Caco-2 (cell line): ENCODE measurements at regions not wholly inside any gene's neighbourhood (a gene's known extent, or its start where the extent isn't known, plus 50 kb on each side); places are given as distances from the start of the nearest gene placed in this dataset.
"Not testable (repeated sequence)": the region's sequence is repeated elsewhere in the genome, so short reads cannot be mapped to it uniquely, and the experiment has no call there.

Source experiments
- BruUV-seq: library from RNA; stranded (reverse); fragments of 400-500 nt; replicated peaks from 2 replicates; lab custom pipeline; 2021; lab: Mats Ljungman, UMichigan
- CTCF ChIA-PET: fragments of 300-600 bp; sonication (Branson Sonifier 250); formaldehyde crosslinking; loops from one replicate; lab custom pipeline; 2022; ENCODE audit warnings: antibody characterized with exemption; lab: Charles Lee
- POLR2A ChIA-PET: fragments of 300-600 bp; sonication (Branson Sonifier 250); formaldehyde crosslinking; loops from one replicate; lab custom pipeline; 2022; ENCODE audit warnings: antibody characterized with exemption; lab: Charles Lee
- DNase-seq, 2 experiments: peaks; one replicate each; pipeline versions ENCODE4 v3.0.0 to v3.0.0-alpha.2; 2020 to 2022
- H3K27me3 ChIP-seq: replicated peaks from 2 replicates; pipeline ENCODE4 v1.6.0; 2011; ENCODE audit warnings: low read length; ENCODE audit not compliant: control insufficient read depth, insufficient read depth
- H3K36me3 ChIP-seq: 2 replicates; pipeline ENCODE4 v1.5.1; 2011; ENCODE audit warnings: low read length; ENCODE audit not compliant: control insufficient read depth, insufficient read depth
- H3K4me1 ChIP-seq: fragments of 250-450 bp; sonication (Bioruptor Pico); 2 replicates; pipeline ENCODE4 v1.5.1; 2020; ENCODE audit warnings: mild to moderate bottlenecking
- H3K4me3 ChIP-seq: 2 replicates; pipeline ENCODE4 v1.5.1; 2011; ENCODE audit warnings: low read depth, mild to moderate bottlenecking, control low read depth, low read length
- H3K9me3 ChIP-seq: fragments of 250-450 bp; sonication (Bioruptor Pico); 2 replicates; pipeline ENCODE4 v1.5.1; 2020; ENCODE audit warnings: mild to moderate bottlenecking, moderate library complexity
- H3K27ac Mint-ChIP-seq: one replicate; pipeline ENCODE4 v1.8.0; 2022; ENCODE audit warnings: mixed read lengths; ENCODE audit not compliant: unreplicated experiment
- H3K27me3 Mint-ChIP-seq: one replicate; pipeline ENCODE4 v1.8.0; 2022; ENCODE audit warnings: mixed read lengths; ENCODE audit not compliant: insufficient read depth, unreplicated experiment
- H3K36me3 Mint-ChIP-seq: one replicate; pipeline ENCODE4 v1.8.0; 2022; ENCODE audit warnings: mild to moderate bottlenecking, mixed read lengths; ENCODE audit not compliant: insufficient read depth, unreplicated experiment
- H3K4me1 Mint-ChIP-seq: one replicate; pipeline ENCODE4 v1.8.0; 2022; ENCODE audit warnings: low read depth, mixed read lengths; ENCODE audit not compliant: unreplicated experiment
- H3K4me3 Mint-ChIP-seq: one replicate; pipeline ENCODE4 v1.8.0; 2022; ENCODE audit warnings: mild to moderate bottlenecking, moderate library complexity, mixed read lengths; ENCODE audit not compliant: unreplicated experiment
- H3K9me3 Mint-ChIP-seq: one replicate; pipeline ENCODE4 v1.8.0; 2022; ENCODE audit warnings: mixed read lengths; ENCODE audit not compliant: unreplicated experiment
- intact Hi-C: fragments of 100-400 bp; cut with micrococcal nuclease; formaldehyde crosslinking; loops from one replicate; pipeline ENCODE4 v1.10.0; 2022; ENCODE audit not compliant: unreplicated experiment
- TF ChIP-seq, protein P1 (sequence below), 2 experiments: fragments of 200-600 bp in 1 of 2; IDR thresholded peaks; 1 replicate in 1 of 2; 2 replicates in 1 of 2; pipeline versions ENCODE4 v1.5.1 to v1.8.0; 2011 to 2022; ENCODE audit warnings: antibody characterized with exemption in 1 of 2, control low read depth in 1 of 2, inconsistent platforms in 1 of 2, low read depth in 1 of 2, low read length in 1 of 2, mild to moderate bottlenecking in 1 of 2, moderate library complexity in 1 of 2; ENCODE audit not compliant: insufficient read depth in 1 of 2, severe bottlenecking in 1 of 2, unreplicated experiment in 1 of 2

GRCh38 chrX:27241981-27242380, 221.2 kb downstream of the PPP4R3C start:
- intact Hi-C loops, result no loop called here
- BruUV-seq, result no TSS peak
- no peaks in the 10 kb centered on the region for H3K4me1 ChIP-seq
- TF ChIP-seq, protein P1, sequence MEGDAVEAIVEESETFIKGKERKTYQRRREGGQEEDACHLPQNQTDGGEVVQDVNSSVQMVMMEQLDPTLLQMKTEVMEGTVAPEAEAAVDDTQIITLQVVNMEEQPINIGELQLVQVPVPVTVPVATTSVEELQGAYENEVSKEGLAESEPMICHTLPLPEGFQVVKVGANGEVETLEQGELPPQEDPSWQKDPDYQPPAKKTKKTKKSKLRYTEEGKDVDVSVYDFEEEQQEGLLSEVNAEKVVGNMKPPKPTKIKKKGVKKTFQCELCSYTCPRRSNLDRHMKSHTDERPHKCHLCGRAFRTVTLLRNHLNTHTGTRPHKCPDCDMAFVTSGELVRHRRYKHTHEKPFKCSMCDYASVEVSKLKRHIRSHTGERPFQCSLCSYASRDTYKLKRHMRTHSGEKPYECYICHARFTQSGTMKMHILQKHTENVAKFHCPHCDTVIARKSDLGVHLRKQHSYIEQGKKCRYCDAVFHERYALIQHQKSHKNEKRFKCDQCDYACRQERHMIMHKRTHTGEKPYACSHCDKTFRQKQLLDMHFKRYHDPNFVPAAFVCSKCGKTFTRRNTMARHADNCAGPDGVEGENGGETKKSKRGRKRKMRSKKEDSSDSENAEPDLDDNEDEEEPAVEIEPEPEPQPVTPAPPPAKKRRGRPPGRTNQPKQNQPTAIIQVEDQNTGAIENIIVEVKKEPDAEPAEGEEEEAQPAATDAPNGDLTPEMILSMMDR (IDR thresholded peaks at IDR 0.05; ENCODE audit: insufficient read depth in 1 of 2, low read depth in 1 of 2, low read length in 1 of 2, severe bottlenecking in 1 of 2, unreplicated experiment in 1 of 2), result no peak
- Mint-ChIP-seq H3K4me3 (no peak overlapping the region), H3K9me3 (no peaks in the 10 kb centered on the region), H3K36me3 (no peaks in the 10 kb centered on the region), H3K27ac (no peak overlapping the region), H3K27me3 (no peaks in the 10 kb centered on the region), H3K4me1 (no peaks in the 10 kb centered on the region)
- H3K36me3 ChIP-seq, result no peaks in the 10 kb centered on the region
- DNase-seq, result no peak
- H3K4me3 ChIP-seq, result no peak overlapping the region
- ChIA-PET CTCF (no interaction called here), POLR2A (no interaction called here)
- H3K9me3 ChIP-seq, result no peaks in the 10 kb centered on the region
- no peaks in the 10 kb centered on the region for H3K27me3 ChIP-seq

DNA sequence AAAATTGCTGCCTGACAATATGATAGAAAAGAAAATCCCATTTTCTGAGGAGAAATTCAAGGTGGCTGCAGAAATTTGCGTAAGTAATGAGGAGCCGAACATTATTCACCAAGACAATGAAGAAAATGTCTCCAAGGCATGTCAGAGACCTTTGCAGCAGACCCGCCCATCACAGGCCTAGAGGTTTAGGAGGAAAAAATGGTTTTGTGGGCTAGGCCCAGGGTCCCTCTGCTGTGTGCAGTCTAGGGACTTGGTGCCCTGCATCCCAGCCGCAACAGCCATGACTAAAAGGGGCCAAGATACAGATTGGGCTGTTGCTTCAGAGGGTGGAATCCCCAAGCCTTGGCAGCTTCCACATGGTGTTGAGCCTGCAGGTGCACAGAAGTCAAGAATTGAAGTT, 223.1 kb downstream of the PPP4R3C start:
- H3K4me1 ChIP-seq, POLR2A ChIA-PET, H3K27me3 Mint-ChIP-seq, BruUV-seq, intact Hi-C loops, H3K9me3 Mint-ChIP-seq, H3K4me3 ChIP-seq, H3K27ac Mint-ChIP-seq, DNase-seq, H3K4me1 Mint-ChIP-seq, H3K9me3 ChIP-seq, H3K27me3 ChIP-seq, H3K36me3 Mint-ChIP-seq, CTCF ChIA-PET, H3K36me3 ChIP-seq, H3K4me3 Mint-ChIP-seq: not testable (repeated sequence)

DNA sequence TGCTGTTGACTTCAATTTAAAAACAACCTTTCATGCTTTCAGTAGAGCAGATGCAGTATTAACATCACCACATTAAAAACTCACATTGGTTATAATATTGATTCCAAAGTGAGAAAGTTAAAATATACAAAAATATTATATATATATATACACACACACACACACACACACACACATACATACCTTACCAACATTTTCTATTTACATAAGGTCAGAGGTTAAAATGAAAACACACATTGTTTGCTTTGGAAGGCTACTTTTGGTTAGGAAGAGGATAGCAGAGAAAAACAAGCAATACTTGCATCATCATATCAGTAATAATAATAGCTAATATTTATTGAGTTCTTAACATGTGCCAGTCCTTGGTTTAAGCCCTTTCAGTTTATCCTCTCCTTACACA, 226.5 kb downstream of the PPP4R3C start:
- intact Hi-C loops, result no loop called here
- no peak overlapping the region for H3K27ac Mint-ChIP-seq
- no peaks in the 10 kb centered on the region for H3K27me3 Mint-ChIP-seq
- POLR2A ChIA-PET, result no interaction called here
- no peaks in the 10 kb centered on the region for H3K36me3 ChIP-seq
- DNase-seq, result no peak
- H3K36me3 Mint-ChIP-seq, result no peaks in the 10 kb centered on the region
- no TSS peak for BruUV-seq
- no peaks in the 10 kb centered on the region for H3K4me1 Mint-ChIP-seq
- H3K27me3 ChIP-seq, result no peaks in the 10 kb centered on the region
- no peaks in the 10 kb centered on the region for H3K9me3 Mint-ChIP-seq
- CTCF ChIA-PET, result no interaction called here
- no peak overlapping the region for H3K4me3 Mint-ChIP-seq
- no peaks in the 10 kb centered on the region for H3K9me3 ChIP-seq
- TF ChIP-seq, protein P1 (IDR thresholded peaks at IDR 0.05; ENCODE audit: insufficient read depth in 1 of 2, low read depth in 1 of 2, low read length in 1 of 2, severe bottlenecking in 1 of 2, unreplicated experiment in 1 of 2), result no peak
- no peak overlapping the region for H3K4me3 ChIP-seq
- no peaks in the 10 kb centered on the region for H3K4me1 ChIP-seq

- Mint-ChIP-seq H3K27ac (no peak overlapping the region), H3K4me3 (no peak overlapping the region), H3K27me3 (no peaks in the 10 kb centered on the region), H3K4me1 (no peaks in the 10 kb centered on the region), H3K9me3 (no peaks in the 10 kb centered on the region), H3K36me3 (no peaks in the 10 kb centered on the region)
- TF ChIP-seq, protein P1 (IDR thresholded peaks at IDR 0.05; ENCODE audit: insufficient read depth in 1 of 2, low read depth in 1 of 2, low read length in 1 of 2, severe bottlenecking in 1 of 2, unreplicated experiment in 1 of 2), result no peak
- Histone ChIP-seq H3K9me3 (no peaks in the 10 kb centered on the region), H3K36me3 (no peaks in the 10 kb centered on the region), H3K27me3 (no peaks in the 10 kb centered on the region), H3K4me1 (no peaks in the 10 kb centered on the region), H3K4me3 (no peak overlapping the region)
- intact Hi-C loops, result no loop called here
- POLR2A ChIA-PET, result no interaction called here
- CTCF ChIA-PET, result no interaction called here
- DNase-seq, result no peak
- BruUV-seq, result no TSS peak
These were observed 233.4 kb downstream of the PPP4R3C start for GRCh38 chrX:27229721-27230120.
